Suprapubic skin (tissue), 4 donors: ENCODE measurements at regions not wholly inside any gene's neighbourhood (a gene's known extent, or its start where the extent isn't known, plus 50 kb on each side); places are given as distances from the start of the nearest gene placed in this dataset.

Experiments
- DNase-seq, 2 donors: peaks; one replicate each; pipeline ENCODE4 v3.0.0-alpha.2; 2019; ENCODE audit warnings: low spot score in 2 of 2
- H3K27ac ChIP-seq: fragments of 200-600 bp; sonication (generic); one replicate; pipeline ENCODE4 v1.5.1; 2019
- H3K27me3 ChIP-seq: fragments of 200-600 bp; sonication (generic); one replicate; pipeline ENCODE4 v1.5.1; 2019
- H3K36me3 ChIP-seq: fragments of 200-600 bp; sonication (generic); one replicate; pipeline ENCODE4 v1.5.1; 2019
- H3K4me1 ChIP-seq: fragments of 200-600 bp; sonication (generic); one replicate; pipeline ENCODE4 v1.5.1; 2019
- H3K4me3 ChIP-seq: fragments of 200-600 bp; sonication (generic); one replicate; pipeline ENCODE4 v1.5.1; 2019; ENCODE audit warnings: mild to moderate bottlenecking
- H3K9me3 ChIP-seq: fragments of 200-600 bp; sonication (generic); one replicate; pipeline ENCODE4 v1.5.1; 2019
- EP300 ChIP-seq: sonication (generic); formaldehyde crosslinking; IDR thresholded peaks from one replicate; pipeline ENCODE4 v1.6.1; 2017; ENCODE audit warnings: antibody characterized with exemption
- POLR2A ChIP-seq, 2 donors: fragments of 450-650 bp; IDR thresholded peaks; one replicate each; pipeline ENCODE4 v1.6.1; 2017; ENCODE audit warnings: antibody characterized with exemption in 2 of 2, mild to moderate bottlenecking in 2 of 2, moderate library complexity in 2 of 2
- POLR2AphosphoS5 ChIP-seq, 3 donors: sonication (generic); formaldehyde crosslinking; IDR thresholded peaks; one replicate each; pipeline ENCODE4 v1.6.1; 2017; ENCODE audit warnings: antibody characterized with exemption in 3 of 3
- WGBS: methylation state at CpG from one replicate; pipeline ENCODE4 v1.1.5; 2018; 5-methylcytosine and 5-hydroxymethylcytosine counted together
- TF ChIP-seq, protein P1 (sequence below), 2 donors: fragments of 200-600 bp in 1 of 2; fragments of 450-650 bp in 1 of 2; sonication (generic) in 1 of 2; IDR thresholded peaks; one replicate each; pipeline ENCODE4 v1.5.1; 2016 to 2019; ENCODE audit warnings: antibody characterized with exemption in 2 of 2, mild to moderate bottlenecking in 1 of 2, moderate library complexity in 1 of 2

DNA sequence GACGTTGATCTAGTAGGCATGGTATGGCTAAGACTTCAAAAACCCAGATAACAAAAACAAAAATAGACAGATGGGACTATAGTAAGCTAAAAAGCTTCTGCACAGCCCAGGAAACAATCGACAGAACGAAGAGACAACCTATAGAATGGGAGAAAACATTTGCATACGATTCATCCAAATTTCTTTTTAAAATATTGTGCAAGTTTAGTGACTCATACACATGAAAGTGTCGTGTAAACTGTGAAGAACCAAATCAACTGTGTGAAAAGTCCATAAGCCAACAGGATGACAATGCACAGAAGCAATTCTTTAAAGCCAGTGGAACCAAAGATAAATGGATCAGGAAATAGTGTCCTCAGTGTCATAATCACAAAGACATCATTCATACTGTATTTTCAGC, 671.1 kb downstream of the RNF144A start:
- H3K4me3 ChIP-seq, result no peak overlapping the region
- no peaks in the 10 kb centered on the region for H3K36me3 ChIP-seq
- H3K4me1 ChIP-seq, result no peaks in the 10 kb centered on the region
- H3K27ac ChIP-seq, result no peak overlapping the region
- no peak for DNase-seq
- H3K9me3 ChIP-seq, result no peaks in the 10 kb centered on the region
- TF ChIP-seq POLR2AphosphoS5 (IDR thresholded peaks at IDR 0.05) (no peak), EP300 (no peak), POLR2A (IDR thresholded peaks at IDR 0.05) (no peak)
- TF ChIP-seq, protein P1, sequence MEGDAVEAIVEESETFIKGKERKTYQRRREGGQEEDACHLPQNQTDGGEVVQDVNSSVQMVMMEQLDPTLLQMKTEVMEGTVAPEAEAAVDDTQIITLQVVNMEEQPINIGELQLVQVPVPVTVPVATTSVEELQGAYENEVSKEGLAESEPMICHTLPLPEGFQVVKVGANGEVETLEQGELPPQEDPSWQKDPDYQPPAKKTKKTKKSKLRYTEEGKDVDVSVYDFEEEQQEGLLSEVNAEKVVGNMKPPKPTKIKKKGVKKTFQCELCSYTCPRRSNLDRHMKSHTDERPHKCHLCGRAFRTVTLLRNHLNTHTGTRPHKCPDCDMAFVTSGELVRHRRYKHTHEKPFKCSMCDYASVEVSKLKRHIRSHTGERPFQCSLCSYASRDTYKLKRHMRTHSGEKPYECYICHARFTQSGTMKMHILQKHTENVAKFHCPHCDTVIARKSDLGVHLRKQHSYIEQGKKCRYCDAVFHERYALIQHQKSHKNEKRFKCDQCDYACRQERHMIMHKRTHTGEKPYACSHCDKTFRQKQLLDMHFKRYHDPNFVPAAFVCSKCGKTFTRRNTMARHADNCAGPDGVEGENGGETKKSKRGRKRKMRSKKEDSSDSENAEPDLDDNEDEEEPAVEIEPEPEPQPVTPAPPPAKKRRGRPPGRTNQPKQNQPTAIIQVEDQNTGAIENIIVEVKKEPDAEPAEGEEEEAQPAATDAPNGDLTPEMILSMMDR (IDR thresholded peaks at IDR 0.05), result no peak
- no peaks in the 10 kb centered on the region for H3K27me3 ChIP-seq
- WGBS, result 60% methylated on average over 5 of the region's 5 CpGs

DNA sequence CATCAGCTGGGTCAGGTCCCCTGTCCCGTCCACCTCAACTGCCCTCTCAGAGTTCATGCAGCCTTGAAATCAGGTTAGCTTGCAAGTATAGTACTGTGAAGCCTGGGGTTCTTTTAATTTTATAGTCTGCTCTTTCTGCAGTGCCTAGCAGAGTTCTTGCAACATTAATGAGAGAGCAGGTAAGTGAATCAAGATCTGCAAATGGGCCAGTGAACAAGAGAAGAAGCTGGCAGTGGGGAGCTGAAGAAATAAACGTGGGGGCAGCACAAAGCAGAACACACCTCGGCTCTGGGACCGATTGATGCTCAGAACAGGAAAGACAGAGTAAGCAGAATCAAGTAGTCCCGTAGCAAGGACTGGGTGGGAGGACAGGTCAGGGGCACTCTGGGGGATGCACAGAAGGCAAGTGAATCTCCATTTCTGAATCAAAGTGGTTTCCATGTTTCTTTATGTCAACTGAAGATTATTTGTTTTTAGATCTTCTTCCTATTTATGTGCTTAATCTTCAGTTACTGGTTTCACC, 675.5 kb downstream of the RNF144A start:
- no peaks in the 10 kb centered on the region for H3K36me3 ChIP-seq
- TF ChIP-seq, protein P1 (IDR thresholded peaks at IDR 0.05), result no peak
- TF ChIP-seq POLR2A (IDR thresholded peaks at IDR 0.05) (no peak), POLR2AphosphoS5 (IDR thresholded peaks at IDR 0.05) (no peak), EP300 (no peak)
- no peaks in the 10 kb centered on the region for H3K9me3 ChIP-seq
- no peak overlapping the region for H3K27ac ChIP-seq
- no peak for DNase-seq
- H3K4me3 ChIP-seq, result no peak overlapping the region
- H3K27me3 ChIP-seq, result no peaks in the 10 kb centered on the region
- no peaks in the 10 kb centered on the region for H3K4me1 ChIP-seq
- 71% methylated on average over 5 of the region's 5 CpGs for WGBS

DNA sequence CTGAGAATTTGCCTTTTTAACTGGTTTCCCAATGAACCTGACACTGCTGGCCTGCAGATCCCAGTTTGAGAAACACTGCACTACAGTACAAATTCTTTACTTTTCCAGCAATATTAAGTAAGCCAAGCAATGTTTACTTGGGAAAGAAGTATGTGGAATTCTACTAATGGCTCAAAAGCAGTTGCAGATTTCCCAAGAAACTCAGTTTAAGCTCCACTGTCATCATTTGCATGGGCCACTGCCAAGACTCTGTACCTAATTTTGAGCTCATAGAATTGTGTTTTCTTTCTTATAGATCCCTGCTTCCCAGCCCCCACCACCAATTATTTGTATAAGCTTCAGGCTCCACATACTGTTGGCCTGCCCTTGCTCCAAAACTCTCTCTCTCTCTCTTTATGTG, 676.1 kb downstream of the RNF144A start:
- H3K36me3 ChIP-seq, result no peaks in the 10 kb centered on the region
- H3K4me1 ChIP-seq, result no peaks in the 10 kb centered on the region
- no peak for DNase-seq
- no peak overlapping the region for H3K27ac ChIP-seq
- TF ChIP-seq POLR2AphosphoS5 (IDR thresholded peaks at IDR 0.05) (no peak), EP300 (no peak), POLR2A (IDR thresholded peaks at IDR 0.05) (no peak)
- TF ChIP-seq, protein P1 (IDR thresholded peaks at IDR 0.05), result no peak
- no peaks in the 10 kb centered on the region for H3K9me3 ChIP-seq
- H3K27me3 ChIP-seq, result no peaks in the 10 kb centered on the region
- no peak overlapping the region for H3K4me3 ChIP-seq

DNA sequence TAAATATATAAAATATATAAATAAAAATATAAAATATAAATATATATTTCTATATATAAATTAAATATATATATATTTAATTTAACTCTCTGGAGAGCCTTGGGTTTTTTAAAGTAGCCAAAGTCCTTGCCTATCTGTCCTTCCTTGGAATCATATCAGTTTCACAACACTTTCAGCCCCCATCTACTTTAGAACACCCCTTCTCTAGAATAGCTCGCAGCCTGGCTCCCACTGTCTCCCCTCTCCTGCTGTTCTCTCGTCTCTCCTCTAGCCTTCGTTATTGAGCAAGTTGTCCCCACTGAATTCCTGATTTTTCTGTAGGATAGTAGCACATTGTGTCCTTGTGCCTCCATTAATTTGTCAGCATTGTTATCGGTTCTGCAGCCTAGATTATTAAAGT, 677.0 kb downstream of the RNF144A start:
- Histone ChIP-seq H3K36me3 (no peaks in the 10 kb centered on the region), H3K4me1 (no peaks in the 10 kb centered on the region), H3K9me3 (no peaks in the 10 kb centered on the region), H3K27ac (no peak overlapping the region), H3K4me3 (no peak overlapping the region), H3K27me3 (no peaks in the 10 kb centered on the region)
- TF ChIP-seq EP300 (no peak), POLR2AphosphoS5 (IDR thresholded peaks at IDR 0.05) (no peak), POLR2A (IDR thresholded peaks at IDR 0.05) (no peak)
- TF ChIP-seq, protein P1 (IDR thresholded peaks at IDR 0.05), result no peak
- no peak for DNase-seq
- WGBS, result 79% methylated on average over 4 of the region's 4 CpGs

DNA sequence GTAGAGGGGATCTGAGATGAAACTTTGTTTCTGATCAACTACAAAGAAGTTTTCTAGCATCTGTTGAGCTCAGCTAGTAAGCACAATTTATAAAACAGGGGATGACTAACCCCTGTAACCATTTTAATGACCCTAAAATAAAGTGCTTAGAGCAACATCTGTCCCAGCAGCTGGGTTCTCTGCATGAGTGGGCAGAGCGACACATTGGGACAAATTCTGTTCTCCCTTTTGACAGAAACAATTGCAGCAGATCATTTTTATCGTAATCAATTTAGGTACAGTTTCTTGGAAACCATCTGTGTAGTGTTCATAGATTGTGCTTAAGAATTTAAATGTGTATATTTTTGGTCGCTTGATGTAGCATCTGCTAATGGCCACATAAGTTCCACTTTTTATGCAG, 678.0 kb downstream of the RNF144A start:
- Histone ChIP-seq H3K27ac (no peak overlapping the region), H3K4me1 (no peaks in the 10 kb centered on the region), H3K9me3 (no peaks in the 10 kb centered on the region), H3K4me3 (no peak overlapping the region), H3K36me3 (no peaks in the 10 kb centered on the region), H3K27me3 (no peaks in the 10 kb centered on the region)
- WGBS, result 71% methylated on average over 3 of the region's 3 CpGs
- no peak for DNase-seq
- TF ChIP-seq POLR2A (IDR thresholded peaks at IDR 0.05), result no peak
- no peak for TF ChIP-seq EP300
- TF ChIP-seq POLR2AphosphoS5 (IDR thresholded peaks at IDR 0.05), result no peak
- TF ChIP-seq, protein P1 (IDR thresholded peaks at IDR 0.05), result no peak
